Midbrain (tissue), 1 donor: ENCODE measurements at regions not wholly inside any gene's neighbourhood (a gene's known extent, or its start where the extent isn't known, plus 50 kb on each side); places are given as distances from the start of the nearest gene placed in this dataset.

ENCODE experiments used
- DNase-seq: peaks from one replicate; lab custom pipeline; 2025; lab: John Stamatoyannopoulos, UW

- no peak for DNase-seq
Observed at GRCh38 chr3:152719264-152719663, 115.7 kb upstream of the P2RY1 start.

- no peak for DNase-seq
Observed at GRCh38 chr3:152720951-152721718, 113.8 kb upstream of the P2RY1 start.

- no peak for DNase-seq
Observed at GRCh38 chr3:152724270-152724669, 110.7 kb upstream of the P2RY1 start.

- no peak for DNase-seq
Observed at GRCh38 chr3:152728231-152728980, 106.5 kb upstream of the P2RY1 start.

- no peak for DNase-seq
Observed at GRCh38 chr3:152729906-152730305, 105.0 kb upstream of the P2RY1 start.

GRCh38 chr3:152731511-152731910 lies 103.4 kb upstream of the P2RY1 start:
- no peak for DNase-seq

- DNase-seq = no peak
Observed at GRCh38 chr3:152733584-152734119, 101.3 kb upstream of the P2RY1 start.

- DNase-seq = no peak
Observed at GRCh38 chr3:152737021-152737908, 97.7 kb upstream of the P2RY1 start.

- DNase-seq = no peak
Observed at GRCh38 chr3:152738656-152739055, 96.3 kb upstream of the P2RY1 start.

- DNase-seq = no peak
Observed at GRCh38 chr3:152742368-152743347, 92.3 kb upstream of the P2RY1 start.

GRCh38 chr3:152745646-152746045 lies 89.3 kb upstream of the P2RY1 start:
- no peak for DNase-seq

- DNase-seq = no peak
Observed at GRCh38 chr3:152754303-152754702, 80.6 kb upstream of the P2RY1 start.

GRCh38 chr3:152756807-152757206 lies 78.1 kb upstream of the P2RY1 start:
- no peak for DNase-seq

- no peak for DNase-seq
Observed at GRCh38 chr3:152760024-152760563, 74.8 kb upstream of the P2RY1 start.

- DNase-seq = no peak
Observed at GRCh38 chr3:152760591-152760990, 74.3 kb upstream of the P2RY1 start.

GRCh38 chr3:152768478-152768877 lies 66.5 kb upstream of the P2RY1 start:
- DNase-seq = no peak

GRCh38 chr3:152769523-152769922 lies 65.4 kb upstream of the P2RY1 start:
- DNase-seq = no peak

GRCh38 chr3:152770296-152770695 lies 64.6 kb upstream of the P2RY1 start:
- DNase-seq = no peak

GRCh38 chr3:152771120-152771519 lies 63.8 kb upstream of the P2RY1 start:
- DNase-seq = no peak

- no peak for DNase-seq
Observed at GRCh38 chr3:152772674-152773225, 62.2 kb upstream of the P2RY1 start.
